HG03280 (cell line): ENCODE measurements at regions not wholly inside any gene's neighbourhood (a gene's known extent, or its start where the extent isn't known, plus 50 kb on each side); places are given as distances from the start of the nearest gene placed in this dataset.

Source experiments
- ATAC-seq: cut with Tn5 transposase; IDR thresholded peaks from one replicate; pipeline ENCODE4 v1.9.1; 2021; ENCODE audit warnings: mild to moderate bottlenecking, moderate library complexity; ENCODE audit not compliant: unreplicated experiment

DNA sequence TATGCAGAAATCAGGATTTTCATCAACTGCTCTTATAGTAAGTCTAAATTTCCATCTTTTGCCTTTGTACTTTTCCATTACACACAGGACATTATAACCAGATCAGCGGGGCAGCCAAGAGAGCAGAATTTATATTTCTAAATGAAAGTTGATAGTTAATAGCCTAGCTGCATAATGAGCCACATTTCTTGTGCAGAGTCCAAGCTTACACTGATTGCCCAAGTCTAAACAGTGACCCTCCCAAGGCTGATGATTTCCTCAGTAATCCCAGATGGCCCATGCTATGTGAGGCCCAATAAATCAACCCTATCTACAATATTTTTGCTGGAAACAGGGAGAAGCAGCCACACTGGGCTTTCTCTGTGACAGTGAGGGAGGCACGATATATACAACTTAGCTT is 475.8 kb upstream of the KCNMB2 start:
- ATAC-seq, result no peak

DNA sequence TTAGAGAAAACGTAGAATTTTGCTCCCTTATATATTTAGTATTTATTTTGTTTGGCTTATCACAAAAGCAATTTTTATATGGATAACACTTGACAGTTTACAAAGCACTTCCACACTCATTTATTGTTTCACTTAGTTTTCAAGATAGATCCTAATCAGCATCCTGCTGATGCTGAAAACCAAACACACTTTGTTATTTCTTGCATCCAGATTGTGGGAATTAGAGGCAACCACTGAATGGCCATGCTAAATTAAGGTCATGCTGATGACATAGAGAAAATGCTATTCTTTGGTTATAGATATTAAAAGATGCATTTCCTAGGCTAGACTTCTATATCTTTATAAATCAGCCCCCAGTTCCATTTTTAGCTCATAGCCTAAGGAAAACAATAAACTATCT is 474.1 kb upstream of the KCNMB2 start:
- no peak for ATAC-seq

DNA sequence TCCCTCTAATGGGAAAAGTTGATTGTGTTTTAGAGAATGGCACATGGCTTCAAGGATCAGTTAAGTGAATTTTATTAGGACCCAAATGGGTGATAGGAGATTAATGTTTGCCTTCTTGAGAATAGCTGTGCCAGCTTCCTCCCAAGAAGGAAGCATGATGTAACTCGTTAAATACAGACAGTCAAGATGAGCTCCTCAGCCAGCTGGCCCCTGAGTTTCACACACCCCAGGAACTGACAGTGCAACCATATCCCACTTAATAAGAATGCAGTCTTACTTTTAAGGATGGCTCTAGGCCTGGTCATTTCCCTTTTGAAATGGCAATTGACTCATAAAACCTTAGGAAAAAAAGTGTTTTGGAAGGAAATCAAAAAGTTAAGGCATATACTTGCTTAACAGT is 472.8 kb upstream of the KCNMB2 start:
- no peak for ATAC-seq

DNA sequence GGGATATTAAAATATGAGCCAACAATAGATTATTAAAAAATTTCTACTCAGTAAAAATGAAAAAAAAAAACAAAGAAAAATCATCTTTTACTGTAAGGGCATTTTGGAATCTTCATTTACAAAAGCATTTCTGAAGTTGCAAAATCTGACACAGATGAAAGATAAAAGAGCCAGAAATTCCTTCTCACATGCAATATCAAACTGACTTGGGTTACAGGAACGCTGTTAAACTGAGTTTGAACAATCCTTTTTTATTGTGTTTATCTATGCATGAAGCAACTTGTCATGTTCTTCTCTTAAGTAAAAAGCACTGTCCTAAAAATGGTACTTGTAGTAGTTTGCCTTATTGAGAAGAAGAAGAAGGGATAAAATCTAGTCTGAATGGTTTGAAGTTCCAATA is 468.5 kb upstream of the KCNMB2 start:
- no peak for ATAC-seq

DNA sequence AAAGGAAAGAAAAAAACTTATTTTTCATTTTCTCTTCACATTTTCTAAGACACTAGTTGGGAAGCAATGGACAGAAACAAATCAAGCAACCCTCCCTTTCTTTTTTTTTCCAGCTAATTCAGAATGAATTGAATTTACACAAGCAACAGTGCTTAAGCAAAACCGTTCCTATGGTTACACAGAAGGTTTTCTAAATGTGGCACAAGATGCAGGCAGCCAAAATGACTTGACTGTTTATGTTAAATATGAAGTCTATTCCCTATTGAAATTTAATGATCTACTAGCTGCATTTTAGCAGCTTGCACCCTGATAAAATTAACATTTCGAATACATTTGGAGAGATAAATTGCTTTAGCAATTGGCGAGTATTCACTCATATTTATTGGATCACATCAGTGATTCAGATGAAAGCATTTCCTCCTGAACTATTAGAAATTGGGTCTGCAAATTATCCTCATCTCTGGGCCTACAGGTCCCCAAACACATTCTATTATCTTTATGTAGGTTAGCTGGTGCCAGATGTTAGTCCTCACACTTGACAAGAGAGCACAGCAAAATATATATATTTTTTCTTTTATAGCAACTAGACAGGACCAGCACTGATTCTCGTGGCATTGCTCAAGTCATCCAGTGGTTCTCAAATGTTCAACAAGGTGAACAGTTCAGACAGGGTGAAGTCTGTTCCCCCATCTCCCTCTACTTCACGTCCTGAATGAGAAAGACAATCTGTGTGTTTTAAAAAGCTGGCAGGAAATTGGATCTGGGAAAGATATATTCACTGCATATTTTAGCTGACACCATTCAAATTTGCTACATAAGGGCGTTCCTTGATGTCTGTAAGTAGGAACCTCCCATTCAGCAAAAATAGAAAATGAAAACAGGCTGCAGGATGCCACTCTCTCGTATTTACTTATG is 463.6 kb upstream of the KCNMB2 start:
- ATAC-seq, result no peak

DNA sequence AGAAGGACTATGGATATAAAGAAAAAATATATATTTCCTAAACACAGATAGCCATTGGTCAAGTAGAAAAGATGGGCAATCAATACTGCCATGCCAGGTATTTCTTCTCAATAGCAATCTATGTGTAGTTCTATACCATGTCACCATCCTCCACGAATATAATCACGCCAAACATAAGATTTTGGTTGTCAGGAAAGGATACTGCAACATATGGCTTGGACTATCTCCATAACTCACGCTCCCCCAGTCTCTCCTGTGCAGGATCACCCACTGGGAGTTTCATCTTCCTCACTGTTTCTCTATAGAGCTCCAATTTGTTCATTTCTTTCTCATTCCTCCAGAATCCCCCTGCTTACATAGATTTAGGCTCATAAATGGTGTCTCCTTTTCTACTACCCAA is 462.9 kb upstream of the KCNMB2 start:
- no peak for ATAC-seq

DNA sequence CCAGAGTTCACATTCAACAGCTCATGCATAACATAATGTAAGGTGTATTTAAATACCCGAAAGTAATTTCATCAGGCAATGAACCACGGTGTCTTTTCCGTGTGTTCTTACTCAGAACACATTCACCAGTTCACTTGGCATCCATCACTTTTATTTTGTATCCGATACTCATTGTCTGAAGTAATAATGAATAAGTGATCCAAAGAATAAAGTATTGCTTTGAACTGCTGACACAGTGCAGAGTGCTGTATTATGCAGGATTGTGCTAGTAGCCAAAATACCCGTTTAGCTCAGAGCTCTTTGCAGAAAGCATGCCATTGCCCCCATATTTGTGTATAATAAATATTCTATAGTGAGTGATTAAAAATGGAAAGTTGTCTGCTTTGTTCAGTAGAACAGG is 460.9 kb upstream of the KCNMB2 start:
- ATAC-seq, result no peak

DNA sequence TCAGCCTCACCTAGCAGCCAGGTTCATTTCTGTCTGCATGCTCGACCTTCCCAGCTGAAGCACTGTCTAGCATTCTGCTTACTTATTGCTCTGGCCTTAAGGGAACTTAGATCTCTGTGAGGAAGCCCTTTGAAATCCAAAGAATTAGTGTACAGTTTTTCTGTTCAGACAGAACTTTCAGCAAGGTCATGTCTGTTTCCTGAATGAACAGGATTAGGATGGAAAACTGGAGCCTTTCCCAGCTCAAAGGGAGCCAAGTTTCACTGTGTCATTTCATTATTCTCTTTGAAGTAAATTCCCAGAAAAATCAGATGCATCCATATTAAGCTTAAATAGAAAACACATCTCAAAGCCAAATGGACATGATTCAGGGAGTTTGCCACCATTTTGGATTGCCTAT is 457.3 kb upstream of the KCNMB2 start:
- ATAC-seq, result no peak

DNA sequence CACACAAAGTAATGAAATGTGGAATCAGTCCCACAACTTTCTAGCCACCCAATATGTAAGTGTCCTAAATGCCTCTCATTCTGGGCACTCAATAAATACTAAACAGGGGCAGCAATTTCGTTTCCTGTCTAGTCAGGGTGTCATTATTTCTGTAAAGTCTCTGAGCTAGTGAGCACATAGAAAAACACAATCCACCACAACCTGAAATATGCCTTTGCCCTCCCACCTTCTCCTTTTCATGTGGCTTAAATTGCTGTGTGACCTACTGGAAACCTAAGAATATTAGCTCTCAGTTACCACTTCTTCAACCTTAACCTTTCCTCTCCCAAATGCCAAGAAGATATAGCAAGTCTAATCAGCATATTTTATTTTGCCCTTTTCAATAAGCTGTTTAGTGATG is 456.3 kb upstream of the KCNMB2 start:
- ATAC-seq, result no peak

DNA sequence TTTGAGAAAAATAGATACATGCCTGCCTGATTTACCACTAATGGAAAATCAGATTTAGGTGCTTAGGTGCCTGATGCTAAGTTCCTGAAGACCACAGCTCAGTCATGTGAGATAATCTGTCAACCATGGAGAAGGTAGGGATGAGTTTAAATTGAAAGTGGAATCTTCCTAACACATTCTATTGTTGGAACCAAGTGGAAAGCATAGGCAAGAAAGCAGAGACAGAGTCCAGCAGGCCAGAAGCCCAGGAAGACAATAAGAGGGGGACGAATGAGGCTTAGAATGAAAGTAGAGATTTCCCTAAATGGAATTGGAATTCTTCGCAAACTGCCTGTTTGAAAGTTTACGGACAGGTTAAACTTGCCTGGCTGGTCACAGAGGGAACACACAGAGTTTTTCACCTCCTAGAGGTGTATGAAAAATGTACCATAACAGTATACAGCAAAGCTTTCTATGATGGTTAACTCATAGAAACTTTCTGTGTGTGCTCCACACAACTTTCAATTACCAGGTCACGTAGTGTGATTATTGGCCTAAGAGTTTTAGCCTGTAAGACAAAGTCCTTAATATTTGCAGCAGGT is 453.8 kb upstream of the KCNMB2 start:
- no peak for ATAC-seq

DNA sequence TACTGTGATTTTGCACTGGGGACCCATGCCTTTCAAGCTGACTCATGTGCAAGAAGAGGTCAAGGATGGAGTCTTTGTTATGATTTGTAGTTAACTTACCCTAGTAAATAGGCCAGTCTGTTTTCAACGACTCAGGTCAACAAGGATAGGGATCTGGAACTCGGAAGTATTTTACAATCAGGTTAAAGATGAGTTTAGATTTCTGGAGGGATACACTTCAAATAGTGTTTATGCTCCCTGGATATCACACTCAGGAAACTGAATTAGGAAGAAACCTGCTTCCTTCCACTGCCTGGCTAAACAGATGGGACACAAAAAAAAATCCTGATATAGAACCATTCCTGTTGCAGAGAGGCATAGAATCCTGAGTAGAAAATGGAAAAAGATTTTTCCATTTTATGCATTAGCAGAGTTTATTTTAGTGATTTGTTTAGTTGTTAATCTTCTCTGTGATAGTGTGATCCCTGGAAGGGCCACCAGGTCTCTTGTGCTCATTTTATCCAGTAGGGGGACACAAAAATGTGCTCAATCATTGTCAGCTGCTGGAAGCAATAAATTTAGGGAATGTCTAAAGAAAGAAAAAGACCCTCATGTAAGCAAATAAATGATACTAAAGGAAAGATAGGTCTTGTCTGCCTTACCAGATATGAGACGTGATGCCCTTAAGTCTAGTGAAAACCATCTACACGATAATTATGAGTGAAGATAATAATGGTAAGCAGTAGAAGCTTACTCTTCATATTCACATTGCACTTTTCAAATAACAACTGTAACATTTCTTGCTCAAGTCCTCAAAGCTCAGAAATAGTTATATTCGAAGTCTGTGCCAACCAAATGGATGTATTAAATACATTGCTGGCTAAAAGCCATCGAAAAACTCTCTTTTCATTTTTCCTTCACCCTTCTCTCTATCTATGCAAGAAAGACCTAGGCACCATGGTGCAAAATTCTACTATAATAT is 452.1 kb upstream of the KCNMB2 start:
- no peak for ATAC-seq

DNA sequence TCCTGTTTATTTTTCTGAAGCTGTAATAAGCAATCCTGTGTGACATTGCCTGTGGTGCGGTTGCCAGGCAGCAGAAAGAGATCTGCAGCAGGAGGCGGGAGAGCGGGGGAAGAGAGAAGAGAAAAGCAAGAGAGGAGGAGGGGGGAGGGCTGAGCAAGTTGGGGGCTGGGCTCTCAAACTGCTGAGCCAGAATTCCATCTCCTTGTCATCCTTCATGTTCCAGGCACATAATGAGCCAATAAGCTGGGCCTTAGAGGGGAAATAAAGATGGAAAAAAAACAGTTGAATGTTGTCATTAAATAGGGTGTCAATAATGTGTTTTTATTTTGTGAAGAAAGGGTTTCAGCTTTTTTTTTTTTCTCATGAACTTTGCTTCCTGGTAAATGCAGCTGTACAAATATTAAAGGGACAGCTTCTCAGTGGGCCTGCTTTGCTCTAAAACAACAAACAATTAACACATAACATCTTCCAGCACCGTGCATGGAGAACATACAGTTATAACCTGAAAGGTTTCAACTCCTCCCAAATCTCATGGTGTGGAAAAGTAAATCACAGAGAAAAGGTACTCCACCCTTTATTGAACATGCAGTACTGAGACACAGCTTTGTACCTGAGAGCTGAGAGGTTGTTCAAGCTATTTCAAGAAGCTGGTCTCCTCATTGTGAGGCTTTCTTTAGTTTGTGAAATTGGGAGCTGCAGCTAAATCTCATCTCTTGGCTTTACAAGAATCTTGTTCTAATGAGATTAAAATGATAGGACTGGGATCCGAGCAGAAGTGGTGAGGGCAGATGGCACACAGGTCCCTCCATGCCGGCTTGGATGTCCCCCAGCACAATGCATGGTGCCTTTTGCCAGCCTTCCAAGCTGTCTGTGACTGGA is 451.1 kb upstream of the KCNMB2 start:
- ATAC-seq, result no peak

DNA sequence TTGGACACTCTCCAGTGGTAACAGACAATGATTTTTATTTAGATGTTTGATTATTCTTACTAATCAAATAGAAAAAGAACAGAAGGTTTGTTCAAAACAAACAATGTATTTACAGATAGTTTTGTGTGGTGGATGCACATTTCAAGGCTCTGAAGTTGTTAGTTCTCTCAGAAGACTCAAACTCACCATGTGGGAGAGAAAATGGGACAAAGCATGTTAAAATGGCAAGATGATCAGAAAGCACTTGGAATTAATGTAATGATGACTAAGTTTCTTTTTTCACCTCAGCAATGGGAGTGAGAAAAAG is 450.5 kb upstream of the KCNMB2 start:
- ATAC-seq, result no peak

DNA sequence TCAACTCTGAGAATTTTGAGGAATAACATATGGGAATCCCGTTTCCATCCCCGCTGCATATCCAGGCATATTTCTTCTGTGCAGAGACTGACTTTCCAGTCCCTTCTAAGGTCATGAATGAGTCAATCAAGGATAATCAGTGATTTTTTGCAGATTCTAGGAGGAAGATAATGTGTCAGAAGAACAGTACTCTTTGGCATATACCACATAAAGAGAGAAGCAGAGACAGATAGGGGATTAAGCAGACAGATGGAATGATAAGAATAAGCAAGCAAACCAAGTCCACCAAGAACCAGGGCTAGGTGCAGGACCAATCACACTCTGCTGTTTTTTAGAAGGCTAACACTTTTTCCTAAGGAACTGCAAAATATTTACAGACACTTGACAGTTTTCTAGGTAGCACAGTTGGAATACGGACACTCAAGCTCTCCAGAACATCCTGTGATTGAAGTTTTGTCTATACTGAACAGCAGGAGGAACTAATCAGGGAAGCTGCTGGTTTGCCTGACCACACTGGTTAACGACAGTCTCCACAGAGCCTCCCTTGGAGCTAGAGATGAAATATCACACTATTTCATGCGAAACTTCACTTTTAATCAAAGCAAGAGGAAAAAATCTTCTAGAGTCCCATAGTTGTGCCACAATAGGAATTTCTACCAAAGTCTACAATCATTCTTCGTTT is 450.0 kb upstream of the KCNMB2 start:
- no peak for ATAC-seq

DNA sequence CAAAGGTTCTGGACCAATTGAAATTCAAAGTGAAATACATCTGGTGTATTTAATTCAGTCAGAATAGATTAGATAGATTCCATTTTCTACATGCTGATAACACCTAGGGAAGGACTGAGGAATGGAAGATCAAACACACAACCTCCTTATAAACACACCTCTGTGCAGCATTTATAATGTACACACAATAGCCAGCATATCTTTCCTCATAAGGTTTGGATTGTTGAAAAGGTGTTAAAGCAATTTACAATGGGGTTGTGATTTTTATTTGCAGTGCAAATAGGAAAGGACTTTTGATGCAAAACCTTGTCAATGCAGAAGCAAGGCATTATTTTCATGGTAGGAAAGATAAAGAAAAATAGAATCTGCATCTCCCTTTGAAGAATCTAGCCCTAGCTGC is 448.9 kb upstream of the KCNMB2 start:
- ATAC-seq, result no peak

DNA sequence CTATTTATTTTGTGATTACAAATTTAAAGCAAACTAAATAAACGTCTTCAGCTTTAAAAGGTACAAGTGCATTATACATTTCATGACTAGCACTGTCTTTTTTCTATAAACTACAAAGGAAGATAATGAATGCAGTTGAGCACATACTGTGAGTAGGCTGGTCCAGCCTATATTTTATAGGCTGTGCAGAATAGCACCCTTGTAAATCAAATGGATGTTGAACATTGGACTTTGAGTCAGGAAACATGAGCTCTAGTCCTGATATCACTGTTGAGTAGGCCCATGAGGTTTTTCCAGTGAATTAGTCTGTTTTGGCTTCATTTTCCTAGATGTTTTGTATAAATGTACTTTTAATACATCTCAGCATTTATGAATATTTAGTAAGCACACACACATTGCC is 447.3 kb upstream of the KCNMB2 start:
- no peak for ATAC-seq

DNA sequence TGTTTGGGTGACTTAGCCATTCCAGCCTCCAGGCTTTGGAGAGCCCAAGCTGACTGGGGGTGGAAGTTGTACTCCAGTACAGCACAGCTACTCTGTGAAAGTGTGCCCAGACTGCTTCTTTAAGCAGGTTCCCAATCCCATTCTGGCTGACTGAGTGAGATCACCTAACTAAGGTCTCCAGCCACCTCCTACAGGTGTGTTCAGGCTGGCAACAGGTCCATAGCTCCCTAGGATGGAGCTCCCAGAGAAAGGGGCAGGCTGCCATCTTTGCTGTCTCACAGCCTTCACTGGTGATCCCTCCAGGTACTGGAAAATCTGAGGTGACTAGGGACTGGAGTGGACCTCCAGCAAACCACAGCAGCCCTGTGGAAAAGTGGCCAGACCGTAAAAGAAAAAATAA is 445.3 kb upstream of the KCNMB2 start:
- no peak for ATAC-seq

DNA sequence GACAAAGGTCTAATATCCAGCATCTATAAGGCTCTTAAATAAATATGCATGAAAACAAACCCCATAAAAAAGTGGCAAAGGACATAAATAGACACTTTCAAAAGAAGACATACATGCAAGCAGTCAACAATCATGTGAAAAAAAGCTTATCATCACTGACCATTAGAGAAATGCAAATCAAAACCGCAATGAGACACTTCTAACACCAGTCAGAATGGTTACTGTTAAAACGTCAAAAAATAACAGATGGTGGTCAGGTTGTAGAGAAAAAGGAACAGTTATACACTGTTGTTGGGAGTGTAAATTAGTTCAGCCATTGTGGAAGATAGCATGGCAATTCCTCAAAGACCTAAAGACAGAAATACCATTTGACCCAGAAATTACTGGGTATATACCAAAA is 440.7 kb upstream of the KCNMB2 start:
- ATAC-seq, result no peak

DNA sequence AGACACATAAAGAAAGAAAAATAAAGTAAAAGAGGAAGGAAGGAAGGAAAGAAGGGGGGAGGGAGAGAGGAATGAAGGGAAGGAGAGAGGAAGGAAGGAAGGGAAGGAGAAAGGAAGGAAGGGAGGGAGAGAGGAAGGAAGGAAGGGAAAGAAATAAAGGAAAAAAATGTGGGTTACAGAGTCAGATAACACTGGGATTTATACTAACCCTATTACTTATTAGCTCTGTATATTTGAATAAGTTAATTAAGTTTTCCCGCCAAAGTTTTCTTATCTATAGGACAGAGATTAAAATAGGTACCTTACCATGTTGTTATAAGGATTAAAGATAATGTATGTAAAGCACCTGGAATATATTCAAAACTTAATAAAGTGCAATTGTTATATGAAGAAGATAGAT is 439.3 kb upstream of the KCNMB2 start:
- no peak for ATAC-seq

DNA sequence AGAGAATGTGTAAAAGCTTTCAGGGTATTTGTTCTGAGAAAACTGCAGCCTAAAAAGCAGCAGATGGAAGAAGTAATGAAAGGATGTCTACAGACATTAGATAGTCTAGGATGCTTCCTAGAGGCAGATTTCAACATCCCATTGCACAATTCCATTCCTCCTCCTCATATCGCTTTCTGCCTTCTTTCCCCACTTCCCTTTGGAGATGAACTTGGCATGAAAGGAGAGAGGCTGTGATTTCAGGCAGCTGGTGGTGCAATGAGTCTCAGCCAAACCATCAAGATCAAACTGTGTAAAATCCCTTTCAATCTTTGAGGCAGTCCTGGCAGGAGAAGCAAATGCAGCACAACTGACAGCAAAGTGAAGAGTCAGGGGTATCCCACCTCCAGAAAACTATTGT is 438.7 kb upstream of the KCNMB2 start:
- ATAC-seq, result no peak
